ENCODE measurements at regions not wholly inside any gene's neighbourhood (a gene's known extent, or its start where the extent isn't known, plus 50 kb on each side); places are given as distances from the start of the nearest gene placed in this dataset.

GRCh38 chr10:4450169-4450568, 375.8 kb upstream of the AKR1E2 start:
- TF ChIP-seq CTCF (IDR thresholded peaks at IDR 0.05) = no peak
- TF ChIP-seq POLR2A (IDR thresholded peaks at IDR 0.05) = no peak
- TF ChIP-seq POLR2AphosphoS5 (IDR thresholded peaks at IDR 0.05) = no peak
